ENCODE measurements at regions not wholly inside any gene's neighbourhood (a gene's known extent, or its start where the extent isn't known, plus 50 kb on each side); places are given as distances from the start of the nearest gene placed in this dataset.

DNA sequence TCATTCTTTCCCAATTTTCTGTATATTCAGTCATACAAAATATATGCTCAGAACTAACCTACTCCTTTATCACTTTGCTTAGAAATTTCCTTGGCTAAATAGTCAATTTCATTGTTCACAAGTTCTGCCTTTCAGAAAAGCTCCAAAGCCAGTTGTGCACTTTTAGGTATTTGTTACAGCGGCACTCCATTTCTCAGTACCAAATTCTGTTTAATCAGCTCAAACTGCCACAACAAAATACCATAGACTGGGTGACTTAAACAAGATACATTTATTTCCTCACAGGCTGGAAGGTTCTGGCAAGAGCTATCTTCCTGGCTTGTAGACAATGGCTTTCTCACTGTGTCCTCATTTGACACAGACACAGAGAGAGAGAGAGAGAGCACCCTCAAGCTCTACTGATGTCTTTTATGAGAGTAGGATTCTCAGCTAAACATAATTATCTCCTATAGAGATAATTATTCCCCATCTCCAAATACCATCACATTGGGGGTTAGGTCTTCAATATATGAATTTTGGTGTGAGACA is 188.8 kb upstream of the FSTL5 start:
- no peak for DNase-seq (ENCODE audit: low spot score)

DNA sequence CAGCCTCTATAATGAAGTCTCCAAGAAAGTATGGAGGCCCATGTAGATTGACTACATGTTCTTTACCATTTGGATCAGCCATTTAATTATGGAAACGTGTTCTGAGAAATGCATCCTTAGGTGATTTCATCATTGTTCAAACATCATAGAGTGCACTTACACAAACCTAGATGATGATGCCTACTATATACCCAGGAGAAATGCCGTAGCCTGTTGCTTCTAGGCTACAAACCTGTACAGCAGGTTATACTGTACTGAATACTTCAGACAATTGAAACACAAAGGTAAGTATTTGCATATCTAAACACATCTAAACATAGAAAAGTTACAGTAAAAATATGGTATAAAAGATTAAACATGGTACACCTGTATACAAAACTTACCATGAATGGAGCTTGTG is 186.5 kb upstream of the FSTL5 start:
- no peak for DNase-seq (ENCODE audit: low spot score)

DNA sequence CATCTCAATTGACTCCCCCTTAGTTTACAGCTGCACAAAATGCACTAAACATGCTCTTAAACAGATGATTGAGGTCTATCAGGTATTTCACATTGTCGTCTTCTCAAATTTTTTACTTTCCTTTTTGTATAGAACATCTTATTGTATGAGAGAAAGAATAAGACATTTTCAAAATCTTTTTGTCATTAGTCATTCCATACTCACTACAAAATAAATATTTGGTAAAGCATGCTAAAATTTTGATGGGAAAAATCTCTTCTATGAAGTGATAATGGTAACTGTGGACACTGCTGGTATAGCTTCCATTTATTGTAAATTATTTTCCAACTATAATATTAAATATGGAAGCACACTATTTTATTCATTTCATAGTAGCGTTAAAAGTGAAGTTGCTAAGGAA is 185.6 kb upstream of the FSTL5 start:
- no peak for DNase-seq (ENCODE audit: low spot score)

DNA sequence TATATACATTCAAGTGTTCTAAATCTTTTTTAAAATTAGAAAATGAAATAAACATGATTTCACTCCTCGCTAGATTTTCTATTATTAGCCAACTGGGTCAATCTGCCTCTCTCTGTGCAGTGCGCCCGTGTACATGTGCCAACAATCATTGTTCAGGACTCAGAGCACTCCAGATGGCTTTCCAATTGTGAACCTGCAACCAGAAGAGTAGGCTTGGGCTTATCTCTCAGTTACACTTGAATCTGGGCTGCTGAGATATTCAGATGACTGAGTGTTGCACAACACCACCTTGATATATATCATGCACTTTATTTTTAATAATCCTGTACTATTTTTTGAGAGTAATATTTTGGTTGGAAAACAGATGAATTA is 184.0 kb upstream of the FSTL5 start:
- no peak for DNase-seq (ENCODE audit: low spot score)

DNA sequence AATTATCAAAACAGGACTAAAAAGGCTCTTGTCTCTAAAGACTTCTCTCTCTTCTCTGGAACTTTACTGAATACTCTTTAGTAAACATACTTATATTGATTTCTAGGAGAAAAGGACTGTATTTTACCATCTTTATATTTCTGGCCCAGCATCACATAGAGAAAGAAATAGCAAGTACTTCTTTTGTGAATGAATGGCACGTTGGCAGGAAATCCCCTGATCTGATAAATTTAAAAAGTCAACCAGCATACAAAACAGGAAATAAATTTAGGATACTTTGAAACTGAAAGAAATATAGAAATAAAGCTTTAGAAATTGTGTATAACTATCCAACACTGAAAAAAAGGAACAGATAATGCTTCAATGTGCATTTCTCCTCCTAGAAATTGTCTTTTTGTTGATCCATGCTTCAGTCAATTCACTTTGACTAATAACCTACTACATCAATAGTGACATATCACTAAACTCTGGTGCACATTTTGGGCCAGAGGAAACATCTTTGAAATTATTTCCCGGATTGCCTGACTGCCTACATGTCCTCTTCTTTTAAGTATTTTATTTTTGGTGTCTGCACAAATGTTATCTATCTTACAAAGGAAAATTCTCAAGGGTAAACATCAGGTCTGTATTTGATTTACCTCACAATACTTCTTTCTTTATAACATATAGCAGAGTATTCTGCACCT is 183.5 kb upstream of the FSTL5 start:
- no peak for DNase-seq (ENCODE audit: low spot score)

DNA sequence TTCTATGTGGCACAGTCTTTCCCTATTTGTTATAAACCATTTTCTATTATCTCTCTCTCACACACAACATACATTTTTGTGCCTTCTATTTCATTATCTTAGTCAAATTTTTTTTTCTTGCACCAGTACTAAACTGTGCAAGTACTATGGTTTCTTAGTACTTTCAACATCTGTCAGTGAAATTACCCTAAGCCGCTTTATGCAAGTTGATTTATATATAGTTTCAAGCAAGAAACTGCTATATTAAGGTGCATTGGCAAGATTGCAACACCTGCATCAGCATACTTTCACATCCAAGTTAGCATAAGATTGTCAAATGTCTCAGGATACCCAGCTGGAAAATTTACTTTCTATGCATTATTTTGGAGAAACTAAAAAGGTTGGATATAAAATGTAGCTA is 180.2 kb upstream of the FSTL5 start:
- no peak for DNase-seq (ENCODE audit: low spot score)

DNA sequence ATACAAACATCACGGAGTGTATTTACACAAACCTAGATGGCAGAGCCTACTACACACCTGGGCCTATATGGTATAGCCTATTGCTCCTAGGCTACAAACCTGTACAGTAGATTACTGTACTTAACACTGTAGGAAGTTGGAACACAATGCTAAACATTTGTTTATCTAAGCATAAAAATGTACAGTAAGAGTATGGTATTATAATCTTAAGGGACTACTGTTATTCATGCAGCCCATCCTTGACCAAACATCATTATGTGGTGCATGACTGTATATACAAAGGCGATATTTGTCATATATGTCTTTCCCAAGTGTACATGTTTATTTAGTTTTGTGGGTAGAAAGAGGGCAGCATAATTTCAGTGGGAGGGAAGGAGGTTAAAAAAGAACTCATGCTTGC is 177.7 kb upstream of the FSTL5 start:
- no peak for DNase-seq (ENCODE audit: low spot score)

DNA sequence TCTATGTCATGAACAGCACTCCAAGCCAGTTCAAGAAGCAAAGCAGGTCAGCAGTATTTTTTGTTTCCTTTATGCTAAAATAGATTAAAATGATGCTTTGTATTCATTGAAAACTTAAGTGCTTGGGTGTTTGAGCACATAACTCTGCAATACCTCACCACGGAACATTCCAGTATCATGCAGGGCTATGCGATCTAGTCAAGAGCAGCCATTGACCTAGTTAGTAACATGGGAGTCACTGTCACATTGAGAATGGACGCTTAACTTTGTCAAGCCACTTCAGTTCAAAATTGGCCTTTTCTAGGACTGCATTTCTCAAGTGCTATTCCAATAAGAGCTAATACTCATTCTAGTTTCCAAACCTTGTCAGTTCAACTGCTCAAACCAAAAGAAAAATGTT is 160.1 kb upstream of the FSTL5 start:
- DNase-seq (ENCODE audit: low spot score) = no peak

DNA sequence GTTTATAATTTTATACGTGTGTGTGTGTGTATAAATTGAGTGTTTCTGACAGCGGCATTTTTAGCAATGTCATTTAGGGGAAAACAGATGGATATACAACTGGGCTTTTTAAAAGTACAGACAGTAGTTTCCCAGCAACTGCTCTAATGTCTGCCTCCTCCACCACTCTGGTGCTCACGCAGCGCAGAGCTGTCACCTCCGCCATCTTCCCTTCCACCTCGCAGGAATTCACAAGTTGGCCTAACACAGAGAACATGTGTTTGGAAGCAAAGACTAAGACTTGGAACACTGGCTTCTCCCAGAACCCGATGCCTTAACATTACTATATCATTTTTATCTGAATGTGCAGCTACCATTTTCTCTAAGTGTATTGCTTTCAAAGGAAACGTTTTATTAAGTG is 158.3 kb upstream of the FSTL5 start:
- DNase-seq (ENCODE audit: low spot score) = no peak

DNA sequence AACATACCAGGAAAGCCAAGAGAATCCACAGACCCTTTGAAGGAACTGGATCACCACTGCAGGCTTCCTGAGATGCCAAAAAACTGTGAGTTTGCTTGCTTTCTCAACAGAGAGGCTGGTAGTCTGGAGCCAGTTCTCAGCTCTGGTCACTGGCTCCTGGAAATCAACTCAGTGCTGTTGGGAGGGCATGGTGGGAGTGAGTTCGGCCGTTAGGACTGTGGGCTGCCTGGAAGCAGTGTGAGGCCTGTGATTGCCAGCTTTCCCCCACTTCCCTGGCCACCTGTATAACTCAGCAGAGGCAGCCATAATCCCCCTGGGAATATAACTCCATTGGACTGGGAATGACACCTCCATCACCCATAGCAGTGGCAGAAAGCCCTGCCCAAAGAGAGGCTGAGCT is 122.0 kb upstream of the FSTL5 start:
- no peak for DNase-seq (ENCODE audit: low spot score)

DNA sequence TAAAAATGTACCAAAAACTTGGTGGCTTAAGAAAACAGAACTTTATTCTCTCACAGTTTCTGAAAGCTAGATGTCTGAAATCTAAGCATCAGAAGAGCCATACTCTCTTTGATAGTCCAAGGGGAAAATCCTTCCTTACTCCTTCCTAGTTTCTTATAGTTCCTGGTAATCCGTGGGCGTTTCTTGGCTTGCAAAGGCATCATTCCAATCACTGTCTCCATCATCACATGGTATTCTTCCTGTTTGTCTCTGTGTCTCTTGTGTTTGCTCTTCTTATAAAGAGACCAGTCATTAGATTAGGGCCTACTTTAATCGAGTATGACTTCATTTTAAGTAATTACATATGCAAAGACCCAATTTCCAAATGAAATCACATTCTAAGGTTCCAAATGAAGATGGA is 118.9 kb upstream of the FSTL5 start:
- no peak for DNase-seq (ENCODE audit: low spot score)

DNA sequence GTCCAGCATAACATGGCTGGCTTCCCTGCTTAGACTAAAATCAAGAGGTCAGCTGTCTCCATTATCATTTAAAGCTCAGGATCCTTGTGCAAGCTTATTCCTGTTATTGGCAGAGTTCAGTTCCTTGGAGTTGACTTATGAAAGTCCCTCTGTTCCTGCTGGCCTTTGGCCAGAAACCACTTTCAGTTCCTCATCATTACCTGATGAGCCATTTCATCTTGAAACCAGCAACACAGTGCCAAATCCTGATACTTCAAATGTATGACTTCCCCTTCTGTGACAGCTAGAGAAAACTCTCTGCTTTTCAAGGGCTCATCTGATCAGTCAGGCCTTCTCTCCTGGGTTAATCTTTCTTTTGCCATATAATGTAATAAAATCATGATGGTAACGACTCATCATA is 110.6 kb upstream of the FSTL5 start:
- peak; percentile 30 for DNase-seq (ENCODE audit: low spot score)

DNA sequence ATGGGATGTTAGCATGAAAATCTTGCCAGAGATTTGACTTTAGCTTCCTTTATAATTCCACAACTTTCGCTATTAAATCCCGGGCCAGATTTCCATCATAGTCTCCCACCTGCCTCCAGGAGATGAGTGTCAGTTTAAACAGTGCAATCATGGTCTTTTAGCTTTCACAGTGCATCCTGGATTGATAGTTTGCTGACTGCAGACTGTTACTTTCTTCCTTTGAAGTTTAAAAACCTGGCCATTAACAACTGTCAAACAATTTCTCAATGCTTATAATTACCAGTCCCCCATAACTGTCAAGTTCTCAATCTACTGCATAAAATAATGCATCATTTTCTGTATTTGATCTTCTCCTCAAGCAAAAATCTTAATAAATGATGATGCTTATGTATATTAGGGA is 108.4 kb upstream of the FSTL5 start:
- no peak for DNase-seq (ENCODE audit: low spot score)

DNA sequence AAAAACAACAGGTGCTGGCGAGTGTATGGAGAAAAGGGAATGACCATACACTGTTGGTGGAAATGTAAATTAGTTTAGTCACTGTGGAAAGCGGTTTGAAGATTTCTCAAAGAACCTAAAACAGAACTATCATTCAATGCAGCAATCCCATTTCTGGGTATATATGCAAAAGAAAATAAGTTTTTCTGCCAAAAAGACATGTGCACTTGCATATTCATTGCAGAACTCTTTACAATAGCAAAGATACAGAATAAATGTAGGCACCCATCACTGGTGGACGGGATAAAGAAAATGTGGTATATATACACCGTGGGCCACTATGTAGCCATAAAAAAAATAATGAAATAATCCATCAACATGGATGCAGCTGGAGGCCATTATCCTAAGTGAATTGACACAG is 105.1 kb upstream of the FSTL5 start:
- DNase-seq (ENCODE audit: low spot score) = no peak

DNA sequence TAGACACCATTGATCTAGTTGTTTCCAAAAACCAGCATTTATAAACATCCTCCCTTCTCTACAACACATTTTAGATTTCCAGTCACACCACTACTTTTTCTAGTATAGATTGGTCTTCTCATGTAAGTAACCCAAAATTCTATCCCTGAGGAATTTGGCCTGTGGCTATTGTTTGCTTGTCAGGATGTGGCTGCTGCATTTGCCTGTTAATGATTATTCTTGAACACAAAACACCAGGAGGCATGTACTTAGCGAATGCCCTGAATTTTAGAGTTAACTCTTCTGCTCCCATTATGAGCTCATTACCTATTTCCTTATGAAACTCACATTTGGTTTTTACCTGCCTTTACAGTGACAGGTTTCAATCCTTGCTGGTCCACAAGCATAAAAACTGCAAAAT is 102.0 kb upstream of the FSTL5 start:
- DNase-seq (ENCODE audit: low spot score) = no peak

DNA sequence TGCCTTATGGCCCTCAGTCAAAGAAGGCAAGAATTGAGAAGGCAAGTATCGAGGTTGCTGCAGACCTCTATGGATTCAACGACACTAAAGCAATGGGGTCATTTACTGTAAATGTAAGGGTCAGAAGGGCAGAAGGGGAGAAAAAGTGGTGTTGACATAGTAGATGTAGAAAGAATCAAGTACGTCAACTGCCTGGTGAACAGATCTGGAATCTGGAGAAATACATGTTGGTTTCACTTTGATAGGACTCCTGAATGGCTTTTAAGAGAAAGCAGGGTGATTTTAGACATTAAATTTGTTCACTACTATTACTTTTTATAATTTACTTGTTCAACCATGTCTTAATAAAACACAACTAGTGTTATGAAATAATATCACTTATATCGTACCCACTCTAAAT is 81.3 kb upstream of the FSTL5 start:
- DNase-seq (ENCODE audit: low spot score) = no peak

DNA sequence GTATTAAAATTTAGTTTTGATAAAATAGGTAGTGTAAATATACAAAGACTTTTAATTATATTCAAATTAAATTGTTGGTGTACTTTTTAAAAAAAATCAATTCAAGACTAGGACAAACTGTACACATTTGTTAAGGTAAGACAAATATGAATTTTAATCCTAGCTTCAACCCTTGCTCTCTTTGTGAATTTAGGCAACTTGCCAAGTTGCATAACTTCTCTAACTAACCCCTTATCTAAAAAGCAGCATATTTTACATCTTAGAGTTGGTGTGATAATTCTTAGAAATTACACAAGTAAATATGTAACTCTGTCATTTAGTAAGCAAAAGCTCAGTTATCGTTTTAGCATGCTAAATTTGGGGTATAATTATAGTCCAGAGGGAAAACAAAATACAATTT is 78.1 kb upstream of the FSTL5 start:
- DNase-seq (ENCODE audit: low spot score) = no peak

DNA sequence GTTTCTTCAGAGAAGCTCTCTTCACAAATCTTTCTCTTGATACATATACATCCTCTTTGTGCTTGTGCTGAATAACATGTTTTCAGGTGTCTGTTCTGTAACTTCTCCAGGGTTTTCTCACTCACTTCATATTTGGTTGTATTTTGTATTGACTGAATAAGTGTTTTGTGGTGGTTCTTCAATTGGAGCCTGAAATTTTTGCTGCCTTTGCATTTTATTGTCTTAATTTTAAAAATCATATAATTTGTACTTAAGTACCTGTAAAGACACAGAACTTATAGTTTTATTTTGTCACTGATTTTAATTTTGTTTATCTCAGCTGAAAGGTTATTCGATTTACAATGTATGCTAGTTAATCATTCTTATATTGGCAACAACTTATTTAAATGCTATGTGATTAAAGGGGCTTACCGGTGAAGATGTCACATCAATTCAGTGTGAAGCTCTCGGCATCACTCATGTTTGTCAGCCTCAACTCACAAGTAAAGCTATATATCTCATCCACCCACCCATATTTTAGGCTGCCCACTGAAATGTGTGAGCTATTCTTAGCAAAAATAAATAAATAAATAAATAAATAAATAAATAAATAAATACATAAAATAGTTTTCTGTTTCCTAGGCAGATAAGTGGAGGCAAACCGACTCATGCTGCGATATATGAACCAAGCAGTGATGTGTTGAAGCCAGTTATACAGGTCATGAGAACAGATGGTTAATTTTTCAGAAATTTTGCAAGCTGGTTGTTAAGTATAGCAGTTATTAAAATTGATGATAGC is 76.4 kb upstream of the FSTL5 start:
- DNase-seq (ENCODE audit: low spot score) = no peak

DNA sequence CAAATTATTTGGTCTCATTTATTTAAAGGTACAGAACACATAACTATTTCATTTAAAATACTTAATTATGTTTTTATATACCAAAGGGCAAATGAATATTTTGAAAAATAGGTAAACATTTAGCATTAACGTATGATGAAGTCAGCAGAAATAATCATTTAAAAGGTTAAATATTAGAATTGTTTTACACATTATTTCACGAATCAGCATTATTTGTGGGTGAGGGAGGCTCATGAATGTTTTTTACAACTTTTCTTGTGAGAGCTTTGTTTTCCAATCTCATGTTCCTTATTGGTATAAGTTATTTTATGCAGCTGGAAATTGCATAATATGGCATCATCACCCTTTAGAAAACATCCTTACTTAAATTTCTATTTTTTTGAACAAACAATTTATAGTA is 73.9 kb upstream of the FSTL5 start:
- DNase-seq (ENCODE audit: low spot score) = no peak

DNA sequence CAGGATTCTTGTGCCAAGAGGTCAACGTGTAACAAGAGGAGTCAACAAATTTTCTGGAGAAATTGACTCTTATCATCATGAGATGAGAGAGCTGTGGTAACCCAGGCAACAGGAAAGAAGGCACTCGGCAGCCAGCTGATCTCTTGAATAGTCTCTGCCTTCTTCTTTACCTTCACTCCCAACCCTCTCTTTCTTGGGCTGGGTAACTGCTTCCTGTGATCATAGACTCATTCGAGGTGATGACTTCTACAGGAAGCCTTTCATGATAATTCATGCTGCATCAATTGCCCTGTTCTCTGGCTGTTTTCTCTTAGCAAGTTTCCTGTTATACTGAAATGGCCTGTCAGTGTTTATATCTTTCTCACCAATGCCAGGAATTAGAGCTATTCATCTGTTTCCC is 70.8 kb upstream of the FSTL5 start:
- no peak for DNase-seq (ENCODE audit: low spot score)

DNA sequence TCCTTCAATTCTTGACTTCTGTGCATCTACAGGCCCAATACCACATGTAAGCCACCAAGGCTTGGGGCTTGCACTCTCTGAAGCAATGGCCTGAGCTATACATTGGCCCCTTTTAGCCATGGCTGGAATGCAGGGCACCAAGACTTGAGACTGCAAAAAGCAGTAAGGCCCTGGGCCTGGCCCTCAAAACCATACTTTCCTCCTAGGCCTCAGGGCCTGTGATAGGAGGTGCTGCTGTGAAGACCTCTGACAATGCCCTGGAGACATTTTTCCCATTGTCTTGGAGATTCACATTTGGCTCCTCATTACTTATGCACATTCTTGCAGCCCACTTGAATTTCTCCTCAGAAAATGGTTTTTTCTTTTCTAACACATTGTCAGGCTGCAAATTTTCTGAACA is 68.5 kb upstream of the FSTL5 start:
- DNase-seq (ENCODE audit: low spot score) = no peak

DNA sequence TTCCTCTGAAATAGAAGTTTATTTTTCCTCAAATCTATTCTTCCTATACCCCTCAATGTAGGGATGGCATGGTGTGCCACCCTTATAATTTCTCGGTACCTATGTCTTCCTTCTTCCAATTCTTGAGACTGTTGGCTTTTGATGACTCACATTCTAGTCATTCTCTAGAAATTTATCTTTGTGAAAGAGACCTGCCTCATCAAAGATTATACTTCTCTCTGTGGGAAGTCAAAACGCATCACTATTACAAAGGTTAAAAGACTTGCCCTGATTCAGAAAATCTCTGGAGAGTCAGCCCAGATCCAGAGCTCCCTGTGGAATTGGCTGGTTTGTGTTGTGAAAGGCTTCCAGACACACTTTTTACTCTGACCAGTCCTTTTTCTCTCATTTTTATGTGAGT is 65.9 kb upstream of the FSTL5 start:
- DNase-seq (ENCODE audit: low spot score) = no peak

DNA sequence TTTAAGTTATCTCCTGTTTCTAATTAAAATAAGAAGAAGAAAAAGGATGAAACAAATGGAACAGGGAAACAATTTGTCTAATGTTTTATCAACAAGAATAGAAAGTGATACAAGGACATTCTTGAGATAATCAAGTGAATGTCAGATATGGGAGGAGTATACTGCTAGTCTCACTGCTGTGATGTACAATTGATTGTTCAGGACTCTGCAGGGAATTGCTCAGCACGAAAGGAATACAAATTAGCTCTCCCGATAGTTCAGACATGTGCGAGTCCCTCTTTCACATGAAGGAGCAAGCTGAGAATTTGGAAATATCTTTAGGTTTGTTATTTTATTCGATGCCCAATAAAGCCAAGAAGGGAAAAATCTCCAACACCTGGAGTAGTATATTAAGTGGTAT is 57.3 kb upstream of the FSTL5 start:
- DNase-seq (ENCODE audit: low spot score) = no peak

Measured in LoVo (cell line).